Peyer's patch (tissue), 4 donors: ENCODE measurements at regions not wholly inside any gene's neighbourhood (a gene's known extent, or its start where the extent isn't known, plus 50 kb on each side); places are given as distances from the start of the nearest gene placed in this dataset.

Source experiments
- DNase-seq, 3 donors: peaks; one replicate each; pipeline ENCODE4 v3.0.0-alpha.2; 2017 to 2019
- H3K27ac ChIP-seq, 4 donors: fragments of 200-600 bp; sonication (generic); one replicate each; pipeline ENCODE4 v1.5.1; 2016 to 2019
- H3K27me3 ChIP-seq, 2 donors: fragments of 200-600 bp; sonication (generic); one replicate each; pipeline ENCODE4 v1.5.1; 2019
- H3K36me3 ChIP-seq, 3 donors: fragments of 200-600 bp; sonication (generic); one replicate each; pipeline ENCODE4 v1.5.1; 2016 to 2019
- H3K4me1 ChIP-seq, 4 donors: fragments of 200-600 bp; sonication (generic); one replicate each; pipeline ENCODE4 v1.5.1; 2016 to 2019
- H3K4me3 ChIP-seq, 4 donors: fragments of 200-600 bp; sonication (generic); 1 replicate in 3 of 4; 2 replicates in 1 of 4; pipeline ENCODE4 v1.5.1; 2016 to 2019; ENCODE audit warnings: mild to moderate bottlenecking in 1 of 4
- H3K9me3 ChIP-seq, 4 donors: fragments of 200-600 bp; sonication (generic); one replicate each; pipeline ENCODE4 v1.5.1; 2016 to 2019; ENCODE audit warnings: mild to moderate bottlenecking in 1 of 4
- POLR2A ChIP-seq, 2 donors: fragments of 450-650 bp; IDR thresholded peaks; one replicate each; pipeline ENCODE4 v1.5.1; 2017; ENCODE audit warnings: antibody characterized with exemption in 2 of 2, mild to moderate bottlenecking in 2 of 2, moderate library complexity in 2 of 2
- TF ChIP-seq, protein P1 (sequence below), 6 experiments: fragments of 450-650 bp in 4 of 6; fragments of 200-600 bp in 2 of 6; sonication (generic) in 1 of 6; IDR thresholded peaks; one replicate each; pipeline ENCODE4 v1.5.1; 2017 to 2019; ENCODE audit warnings: antibody characterized with exemption in 6 of 6, mild to moderate bottlenecking in 3 of 6, moderate library complexity in 1 of 6

DNA sequence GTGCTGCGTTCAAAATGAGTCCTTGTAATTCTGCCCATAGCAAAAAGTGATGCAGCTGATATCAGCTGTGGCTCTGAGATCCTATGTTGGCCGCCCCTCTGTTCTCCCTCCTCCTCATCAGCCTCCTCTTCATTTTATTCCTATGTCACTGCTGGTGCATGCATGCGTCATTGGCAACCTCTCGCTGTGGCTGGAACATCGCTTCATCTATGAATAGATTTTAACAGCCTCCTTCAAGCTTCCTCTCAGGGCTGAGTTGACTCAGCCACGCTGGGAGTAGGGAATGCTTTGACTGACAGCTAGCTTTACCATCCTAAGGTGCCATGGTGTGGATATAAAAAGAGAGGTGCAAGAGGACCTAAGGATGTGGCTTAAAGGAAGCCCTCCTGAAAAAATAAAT is 303.5 kb downstream of the PLK2 start:
- H3K36me3 ChIP-seq = no peaks in the 10 kb centered on the region
- no peaks in the 10 kb centered on the region for H3K27me3 ChIP-seq
- H3K4me1 ChIP-seq = no peaks in the 10 kb centered on the region
- TF ChIP-seq, protein P1, sequence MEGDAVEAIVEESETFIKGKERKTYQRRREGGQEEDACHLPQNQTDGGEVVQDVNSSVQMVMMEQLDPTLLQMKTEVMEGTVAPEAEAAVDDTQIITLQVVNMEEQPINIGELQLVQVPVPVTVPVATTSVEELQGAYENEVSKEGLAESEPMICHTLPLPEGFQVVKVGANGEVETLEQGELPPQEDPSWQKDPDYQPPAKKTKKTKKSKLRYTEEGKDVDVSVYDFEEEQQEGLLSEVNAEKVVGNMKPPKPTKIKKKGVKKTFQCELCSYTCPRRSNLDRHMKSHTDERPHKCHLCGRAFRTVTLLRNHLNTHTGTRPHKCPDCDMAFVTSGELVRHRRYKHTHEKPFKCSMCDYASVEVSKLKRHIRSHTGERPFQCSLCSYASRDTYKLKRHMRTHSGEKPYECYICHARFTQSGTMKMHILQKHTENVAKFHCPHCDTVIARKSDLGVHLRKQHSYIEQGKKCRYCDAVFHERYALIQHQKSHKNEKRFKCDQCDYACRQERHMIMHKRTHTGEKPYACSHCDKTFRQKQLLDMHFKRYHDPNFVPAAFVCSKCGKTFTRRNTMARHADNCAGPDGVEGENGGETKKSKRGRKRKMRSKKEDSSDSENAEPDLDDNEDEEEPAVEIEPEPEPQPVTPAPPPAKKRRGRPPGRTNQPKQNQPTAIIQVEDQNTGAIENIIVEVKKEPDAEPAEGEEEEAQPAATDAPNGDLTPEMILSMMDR (IDR thresholded peaks at IDR 0.05) = no peak
- TF ChIP-seq POLR2A (IDR thresholded peaks at IDR 0.05) = no peak
- H3K4me3 ChIP-seq = no peak overlapping the region
- no peak for DNase-seq
- H3K9me3 ChIP-seq = no peaks in the 10 kb centered on the region
- H3K27ac ChIP-seq = no peak overlapping the region

DNA sequence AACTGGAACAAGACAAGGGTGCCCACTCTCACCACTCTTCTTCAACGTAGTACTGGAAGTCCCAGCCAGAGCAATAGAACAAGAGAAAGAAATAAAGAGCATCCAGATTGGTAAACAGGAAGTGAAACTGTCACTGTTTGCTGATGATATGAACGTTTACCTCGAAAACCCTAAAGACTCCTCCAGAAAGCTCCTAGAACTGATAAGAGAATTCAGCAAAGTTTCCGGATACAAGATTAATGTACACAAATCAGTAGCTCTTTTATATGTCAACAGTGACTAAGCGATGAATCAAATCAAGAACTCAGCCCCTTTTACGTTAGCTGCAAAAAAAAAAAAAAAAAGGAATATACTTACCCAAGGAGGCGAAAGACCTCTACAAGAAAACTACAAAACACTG is 306.6 kb downstream of the PLK2 start:
- H3K36me3 ChIP-seq = no peaks in the 10 kb centered on the region
- H3K4me1 ChIP-seq = no peaks in the 10 kb centered on the region
- no peak for DNase-seq
- H3K27me3 ChIP-seq = no peaks in the 10 kb centered on the region
- no peak overlapping the region for H3K4me3 ChIP-seq
- TF ChIP-seq POLR2A (IDR thresholded peaks at IDR 0.05) = no peak
- TF ChIP-seq, protein P1 (IDR thresholded peaks at IDR 0.05) = no peak
- H3K9me3 ChIP-seq = no peaks in the 10 kb centered on the region
- no peak overlapping the region for H3K27ac ChIP-seq

DNA sequence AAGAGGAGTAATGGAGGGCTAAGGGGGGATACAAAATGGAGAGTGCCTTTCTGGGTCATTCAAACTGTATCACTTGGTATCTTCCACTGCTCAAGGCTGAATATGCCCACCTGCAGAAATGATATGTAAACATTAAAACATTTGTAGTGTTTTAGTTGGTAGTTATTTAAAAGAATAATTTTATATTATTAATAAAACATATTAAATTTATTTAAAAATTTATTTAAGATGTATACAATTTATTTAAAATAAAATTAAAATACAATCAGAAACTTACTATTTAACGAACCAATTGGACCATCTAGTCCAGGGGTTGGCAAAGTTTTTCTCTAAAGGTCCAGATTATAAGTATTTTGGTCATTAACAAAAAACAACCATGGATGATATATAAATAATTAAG is 308.5 kb downstream of the PLK2 start:
- Histone ChIP-seq H3K36me3 (no peaks in the 10 kb centered on the region), H3K4me3 (no peak overlapping the region), H3K4me1 (no peaks in the 10 kb centered on the region), H3K27ac (no peak overlapping the region), H3K9me3 (no peaks in the 10 kb centered on the region), H3K27me3 (no peaks in the 10 kb centered on the region)
- no peak for TF ChIP-seq POLR2A (IDR thresholded peaks at IDR 0.05)
- TF ChIP-seq, protein P1 (IDR thresholded peaks at IDR 0.05) = no peak
- DNase-seq = no peak

DNA sequence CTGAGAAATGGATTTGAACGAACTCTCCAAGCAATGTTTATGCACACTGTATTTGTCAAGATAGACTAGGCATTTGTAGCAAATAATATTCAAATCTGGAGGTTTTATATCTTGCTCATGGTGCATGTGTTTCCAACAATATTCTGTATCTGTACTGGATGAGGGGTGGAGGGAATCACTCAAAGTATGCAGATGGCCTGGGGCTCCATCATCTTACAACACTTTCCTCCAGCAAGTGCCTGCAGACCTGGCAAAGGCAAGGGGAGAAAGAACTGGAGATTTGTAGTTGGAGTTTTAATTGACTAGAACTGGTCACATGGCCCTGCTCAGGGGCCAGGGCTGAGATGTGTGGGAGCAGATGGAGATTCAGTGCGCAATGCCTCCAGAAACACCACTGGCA is 309.0 kb downstream of the PLK2 start:
- Histone ChIP-seq H3K36me3 (no peaks in the 10 kb centered on the region), H3K9me3 (no peaks in the 10 kb centered on the region), H3K4me1 (no peaks in the 10 kb centered on the region), H3K4me3 (no peak overlapping the region), H3K27ac (no peak overlapping the region), H3K27me3 (no peaks in the 10 kb centered on the region)
- no peak for TF ChIP-seq POLR2A (IDR thresholded peaks at IDR 0.05)
- TF ChIP-seq, protein P1 (IDR thresholded peaks at IDR 0.05) = no peak
- no peak for DNase-seq

DNA sequence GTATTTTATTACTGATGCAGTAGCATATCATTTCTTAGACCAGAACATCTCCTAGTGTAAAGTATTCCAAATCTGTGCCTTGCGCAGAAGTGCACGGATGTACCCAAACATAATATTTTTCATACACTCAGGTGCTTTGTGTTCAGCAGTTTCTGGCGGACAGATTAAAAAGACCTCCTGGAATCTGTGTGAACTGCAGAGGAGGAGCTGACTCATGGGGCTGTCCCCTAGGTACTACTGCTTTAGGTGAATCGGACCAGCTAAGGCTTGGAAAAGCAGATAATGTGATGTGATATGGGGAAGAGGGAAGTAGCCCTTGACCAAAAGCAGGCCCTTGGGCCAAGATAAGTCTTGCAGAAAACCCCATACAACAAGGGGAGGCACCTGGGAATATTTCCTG is 310.1 kb downstream of the PLK2 start:
- Histone ChIP-seq H3K9me3 (no peaks in the 10 kb centered on the region), H3K27ac (no peak overlapping the region), H3K4me3 (no peak overlapping the region), H3K27me3 (no peaks in the 10 kb centered on the region), H3K4me1 (no peaks in the 10 kb centered on the region), H3K36me3 (no peaks in the 10 kb centered on the region)
- DNase-seq = no peak
- no peak for TF ChIP-seq POLR2A (IDR thresholded peaks at IDR 0.05)
- TF ChIP-seq, protein P1 (IDR thresholded peaks at IDR 0.05) = no peak

DNA sequence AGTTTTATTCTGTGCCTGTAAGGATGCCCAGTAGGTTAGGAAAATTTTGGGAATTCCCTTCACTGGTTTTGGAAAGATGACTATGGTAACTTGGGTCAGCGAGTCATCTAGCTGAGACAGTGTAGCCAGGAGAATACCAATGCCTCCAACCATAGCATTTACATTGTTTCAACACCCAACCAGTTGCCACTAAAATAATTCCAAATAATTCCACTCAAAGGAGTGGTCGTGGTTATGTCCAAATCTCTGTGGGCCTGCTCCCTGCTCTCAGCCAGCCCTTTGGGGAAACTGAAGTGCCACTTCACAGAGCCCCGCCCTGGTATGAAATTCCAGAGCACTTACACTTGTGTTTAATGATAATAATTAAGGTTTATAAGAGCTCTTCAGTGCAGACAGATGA is 310.5 kb downstream of the PLK2 start:
- Histone ChIP-seq H3K4me1 (no peaks in the 10 kb centered on the region), H3K27me3 (no peaks in the 10 kb centered on the region), H3K4me3 (no peak overlapping the region), H3K36me3 (no peaks in the 10 kb centered on the region), H3K9me3 (no peaks in the 10 kb centered on the region), H3K27ac (no peak overlapping the region)
- no peak for TF ChIP-seq POLR2A (IDR thresholded peaks at IDR 0.05)
- TF ChIP-seq, protein P1 (IDR thresholded peaks at IDR 0.05) = no peak
- DNase-seq = no peak
